PC-9 (cell line): ENCODE measurements at regions not wholly inside any gene's neighbourhood (a gene's known extent, or its start where the extent isn't known, plus 50 kb on each side); places are given as distances from the start of the nearest gene placed in this dataset.

Source experiments
- EZH2 ChIP-seq: fragments of 200-600 bp; sonication (generic); IDR thresholded peaks from 2 replicates; pipeline ENCODE4 v1.8.0; 2017; ENCODE audit warnings: antibody characterized with exemption, low read depth
- TF ChIP-seq, protein P1 (sequence below): fragments of 200-600 bp; sonication (generic); conservative IDR thresholded peaks from 2 replicates; pipeline ENCODE4 v1.6.1; 2017; ENCODE audit warnings: mixed run types, antibody characterized with exemption, mild to moderate bottlenecking, moderate library complexity

DNA sequence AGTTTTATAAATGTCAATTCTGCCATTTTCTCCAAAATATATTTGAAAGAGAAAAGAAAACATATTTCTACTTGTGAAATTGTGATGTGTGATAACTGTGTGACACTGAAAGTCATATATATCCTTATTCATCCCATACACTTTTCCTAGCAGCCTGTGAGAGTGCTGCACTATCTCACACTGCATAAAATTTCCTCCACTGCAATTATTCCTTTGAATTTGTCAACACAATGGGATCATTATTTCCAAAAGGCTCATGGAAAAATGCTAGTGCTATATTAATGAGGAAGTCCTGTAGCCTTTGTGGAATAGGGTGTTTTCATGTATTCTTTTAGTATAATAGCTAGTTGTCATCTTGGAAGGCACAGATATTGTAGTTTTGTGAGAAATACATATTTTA, 504.1 kb downstream of the RPL10L start:
- TF ChIP-seq, protein P1, sequence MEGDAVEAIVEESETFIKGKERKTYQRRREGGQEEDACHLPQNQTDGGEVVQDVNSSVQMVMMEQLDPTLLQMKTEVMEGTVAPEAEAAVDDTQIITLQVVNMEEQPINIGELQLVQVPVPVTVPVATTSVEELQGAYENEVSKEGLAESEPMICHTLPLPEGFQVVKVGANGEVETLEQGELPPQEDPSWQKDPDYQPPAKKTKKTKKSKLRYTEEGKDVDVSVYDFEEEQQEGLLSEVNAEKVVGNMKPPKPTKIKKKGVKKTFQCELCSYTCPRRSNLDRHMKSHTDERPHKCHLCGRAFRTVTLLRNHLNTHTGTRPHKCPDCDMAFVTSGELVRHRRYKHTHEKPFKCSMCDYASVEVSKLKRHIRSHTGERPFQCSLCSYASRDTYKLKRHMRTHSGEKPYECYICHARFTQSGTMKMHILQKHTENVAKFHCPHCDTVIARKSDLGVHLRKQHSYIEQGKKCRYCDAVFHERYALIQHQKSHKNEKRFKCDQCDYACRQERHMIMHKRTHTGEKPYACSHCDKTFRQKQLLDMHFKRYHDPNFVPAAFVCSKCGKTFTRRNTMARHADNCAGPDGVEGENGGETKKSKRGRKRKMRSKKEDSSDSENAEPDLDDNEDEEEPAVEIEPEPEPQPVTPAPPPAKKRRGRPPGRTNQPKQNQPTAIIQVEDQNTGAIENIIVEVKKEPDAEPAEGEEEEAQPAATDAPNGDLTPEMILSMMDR = no peak
- TF ChIP-seq EZH2 = no peak
